ENCODE measurements at regions not wholly inside any gene's neighbourhood (a gene's known extent, or its start where the extent isn't known, plus 50 kb on each side); places are given as distances from the start of the nearest gene placed in this dataset.

DNA sequence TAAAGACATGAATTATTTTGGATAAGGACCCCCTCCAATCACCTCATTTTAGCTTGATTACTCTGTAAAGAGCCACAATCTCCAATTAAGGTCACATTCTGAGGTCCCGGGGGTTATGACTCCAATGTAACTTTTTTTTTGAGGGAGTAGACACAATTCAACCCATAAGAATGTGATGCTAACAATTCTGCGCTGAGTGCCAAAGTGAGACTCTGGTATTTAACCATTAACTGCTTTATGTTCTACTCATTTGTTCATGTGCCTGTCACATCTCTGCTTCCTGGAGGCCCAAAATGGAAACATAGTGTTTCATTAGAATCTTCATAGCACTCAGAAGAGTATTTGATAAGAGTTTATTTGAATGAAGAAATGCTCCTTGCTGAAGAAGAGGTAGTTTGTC, 234.8 kb downstream of the CPE start:
- H3K27me3 ChIP-seq: no peaks in the 10 kb centered on the region
- TF ChIP-seq, protein P1, sequence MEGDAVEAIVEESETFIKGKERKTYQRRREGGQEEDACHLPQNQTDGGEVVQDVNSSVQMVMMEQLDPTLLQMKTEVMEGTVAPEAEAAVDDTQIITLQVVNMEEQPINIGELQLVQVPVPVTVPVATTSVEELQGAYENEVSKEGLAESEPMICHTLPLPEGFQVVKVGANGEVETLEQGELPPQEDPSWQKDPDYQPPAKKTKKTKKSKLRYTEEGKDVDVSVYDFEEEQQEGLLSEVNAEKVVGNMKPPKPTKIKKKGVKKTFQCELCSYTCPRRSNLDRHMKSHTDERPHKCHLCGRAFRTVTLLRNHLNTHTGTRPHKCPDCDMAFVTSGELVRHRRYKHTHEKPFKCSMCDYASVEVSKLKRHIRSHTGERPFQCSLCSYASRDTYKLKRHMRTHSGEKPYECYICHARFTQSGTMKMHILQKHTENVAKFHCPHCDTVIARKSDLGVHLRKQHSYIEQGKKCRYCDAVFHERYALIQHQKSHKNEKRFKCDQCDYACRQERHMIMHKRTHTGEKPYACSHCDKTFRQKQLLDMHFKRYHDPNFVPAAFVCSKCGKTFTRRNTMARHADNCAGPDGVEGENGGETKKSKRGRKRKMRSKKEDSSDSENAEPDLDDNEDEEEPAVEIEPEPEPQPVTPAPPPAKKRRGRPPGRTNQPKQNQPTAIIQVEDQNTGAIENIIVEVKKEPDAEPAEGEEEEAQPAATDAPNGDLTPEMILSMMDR (IDR thresholded peaks at IDR 0.05; ENCODE audit: low read depth, low read length): no peak

DNA sequence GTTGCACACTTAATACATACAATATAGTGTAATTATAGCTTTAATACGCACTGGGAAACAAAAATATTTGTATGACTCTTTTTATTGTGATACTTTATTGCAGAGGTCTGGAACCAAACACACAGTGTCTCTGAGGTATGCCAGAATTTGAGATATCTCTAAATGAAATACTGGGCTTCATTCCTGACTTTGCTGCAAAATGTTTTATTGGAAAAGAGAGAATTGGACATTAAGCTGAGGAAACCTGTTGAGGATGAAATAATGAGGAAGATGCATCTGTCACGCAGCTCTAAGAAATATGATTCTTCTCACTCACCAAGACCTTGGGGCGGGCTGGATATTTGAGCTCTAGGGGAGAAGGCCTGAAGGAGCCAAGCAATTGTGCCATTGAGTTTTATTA, 242.1 kb downstream of the CPE start:
- DNase-seq (ENCODE audit: low read depth in 1 of 2, low spot score in 1 of 2): no peak
- H3K27me3 ChIP-seq: no peaks in the 10 kb centered on the region
- H3K36me3 ChIP-seq: no peaks in the 10 kb centered on the region
- no peak overlapping the region for H3K4me3 ChIP-seq
- H3K9me3 ChIP-seq (ENCODE audit: low read depth): no peaks in the 10 kb centered on the region
- TF ChIP-seq, protein P1 (IDR thresholded peaks at IDR 0.05; ENCODE audit: low read depth, low read length): no peak
- H3K27ac ChIP-seq: no peak overlapping the region
- H3K4me1 ChIP-seq (ENCODE audit: low read depth): no peaks in the 10 kb centered on the region

More for the DNA sequence above, 234.8 kb downstream of the CPE start:
- Histone ChIP-seq H3K4me3 (no peak overlapping the region), H3K4me1 (ENCODE audit: low read depth) (no peaks in the 10 kb centered on the region), H3K9me3 (ENCODE audit: low read depth) (no peaks in the 10 kb centered on the region), H3K36me3 (no peaks in the 10 kb centered on the region), H3K27ac (no peak overlapping the region)
- no peak for DNase-seq (ENCODE audit: low read depth in 1 of 2, low spot score in 1 of 2)

DNA sequence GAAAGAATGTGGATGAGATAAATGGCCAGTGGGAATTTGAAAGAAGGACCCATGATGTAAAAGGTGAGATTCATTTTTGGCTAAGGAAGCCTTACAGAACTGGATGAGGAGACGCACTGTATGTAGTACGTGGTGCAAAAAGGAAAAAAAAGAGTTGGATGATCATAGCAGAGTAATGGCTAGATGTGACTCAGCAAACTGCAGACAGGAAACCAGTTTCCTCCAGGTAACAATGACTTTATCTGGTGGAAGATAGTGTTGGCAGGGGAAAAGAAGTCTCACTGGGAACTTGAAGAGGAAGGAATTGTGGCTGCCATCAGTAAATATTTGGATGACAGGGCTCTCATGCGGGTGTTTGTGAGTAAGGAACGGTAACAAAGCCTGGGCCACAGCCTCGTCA, 243.2 kb downstream of the CPE start:
- Histone ChIP-seq H3K4me3 (no peak overlapping the region), H3K27me3 (no peaks in the 10 kb centered on the region), H3K9me3 (ENCODE audit: low read depth) (no peaks in the 10 kb centered on the region), H3K36me3 (no peaks in the 10 kb centered on the region), H3K27ac (no peak overlapping the region), H3K4me1 (ENCODE audit: low read depth) (no peaks in the 10 kb centered on the region)
- peak in 1 of 2 donors; percentile 45 for DNase-seq (ENCODE audit: low read depth in 1 of 2, low spot score in 1 of 2)
- TF ChIP-seq, protein P1 (IDR thresholded peaks at IDR 0.05; ENCODE audit: low read depth, low read length): no peak

DNA sequence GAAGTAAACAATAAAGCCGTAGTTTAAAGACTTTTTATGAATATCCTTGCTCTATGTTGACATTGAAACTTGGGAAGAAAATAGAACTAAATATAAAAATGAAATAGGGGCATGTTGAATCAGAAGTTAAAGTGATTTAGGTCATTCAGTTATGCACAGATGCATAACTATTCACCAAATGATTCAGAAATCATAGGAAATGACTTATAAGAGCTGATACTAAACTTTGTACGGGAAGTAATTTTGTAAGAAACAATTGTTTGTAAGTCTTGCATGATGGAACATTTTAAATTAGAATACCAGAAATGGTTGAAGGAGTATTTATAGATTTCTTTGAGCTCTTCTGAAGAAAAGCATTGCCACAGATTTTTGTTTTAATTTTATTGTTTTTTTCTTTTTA, 246.5 kb downstream of the CPE start:
- no peaks in the 10 kb centered on the region for H3K9me3 ChIP-seq (ENCODE audit: low read depth)
- H3K4me1 ChIP-seq (ENCODE audit: low read depth): no peaks in the 10 kb centered on the region
- no peaks in the 10 kb centered on the region for H3K36me3 ChIP-seq
- no peaks in the 10 kb centered on the region for H3K27me3 ChIP-seq
- no peak overlapping the region for H3K4me3 ChIP-seq
- no peak overlapping the region for H3K27ac ChIP-seq
- TF ChIP-seq, protein P1 (IDR thresholded peaks at IDR 0.05; ENCODE audit: low read depth, low read length): no peak
- peak in 1 of 2 donors; percentile 20 for DNase-seq (ENCODE audit: low read depth in 1 of 2, low spot score in 1 of 2)

DNA sequence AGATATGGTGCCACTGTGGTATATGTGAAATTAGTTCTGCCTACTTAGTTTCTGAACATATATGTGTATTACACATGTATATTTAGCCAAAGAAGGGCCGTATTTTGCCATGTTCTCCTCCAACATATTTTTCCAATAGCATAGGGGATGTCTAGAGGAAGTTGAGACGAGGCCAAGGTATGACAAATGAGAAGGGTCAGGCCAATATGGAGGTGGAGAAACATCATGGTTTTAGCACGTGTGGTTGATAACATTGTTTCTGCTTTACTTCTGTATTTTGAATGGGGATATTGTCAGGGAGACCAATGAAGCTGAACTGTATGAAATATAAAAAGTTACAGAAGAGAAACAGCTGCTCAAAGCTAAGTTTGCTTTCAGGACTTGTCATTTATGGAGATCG, 246.7 kb upstream of the TLL1 start:
- Histone ChIP-seq H3K27me3 (no peaks in the 10 kb centered on the region), H3K27ac (no peak overlapping the region), H3K36me3 (no peaks in the 10 kb centered on the region), H3K4me3 (no peak overlapping the region), H3K4me1 (ENCODE audit: low read depth) (no peaks in the 10 kb centered on the region), H3K9me3 (ENCODE audit: low read depth) (no peaks in the 10 kb centered on the region)
- TF ChIP-seq, protein P1 (IDR thresholded peaks at IDR 0.05; ENCODE audit: low read depth, low read length): no peak
- peak in 1 of 2 donors; percentile 67 for DNase-seq (ENCODE audit: low read depth in 1 of 2, low spot score in 1 of 2)

DNA sequence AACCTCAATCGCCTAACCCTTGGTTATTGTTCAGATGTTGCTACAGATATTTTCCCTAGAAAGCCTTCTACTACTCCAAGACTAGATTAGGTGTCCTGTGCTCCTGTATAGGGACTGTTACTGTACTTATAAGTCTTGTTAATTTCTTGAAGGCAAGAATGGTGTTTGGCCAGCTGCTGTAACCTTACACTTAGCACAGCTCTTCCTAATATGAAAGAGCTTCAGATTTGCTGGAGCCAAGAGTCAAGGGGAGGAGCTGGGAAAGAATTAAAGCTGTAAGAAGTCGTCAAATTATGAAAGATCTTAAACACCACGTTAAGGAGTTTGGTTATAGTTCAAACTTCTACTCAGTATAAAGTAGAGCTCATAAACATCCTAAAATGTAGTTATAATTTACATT, 245.9 kb upstream of the TLL1 start:
- DNase-seq (ENCODE audit: low read depth in 1 of 2, low spot score in 1 of 2): peak in 1 of 2 donors; percentile 38
- Histone ChIP-seq H3K9me3 (ENCODE audit: low read depth) (no peaks in the 10 kb centered on the region), H3K36me3 (no peaks in the 10 kb centered on the region), H3K27ac (no peak overlapping the region), H3K27me3 (no peaks in the 10 kb centered on the region), H3K4me1 (ENCODE audit: low read depth) (no peaks in the 10 kb centered on the region), H3K4me3 (no peak overlapping the region)
- TF ChIP-seq, protein P1 (IDR thresholded peaks at IDR 0.05; ENCODE audit: low read depth, low read length): no peak
